Colonic mucosa (tissue), 4 donors: ENCODE measurements at regions not wholly inside any gene's neighbourhood (a gene's known extent, or its start where the extent isn't known, plus 50 kb on each side); places are given as distances from the start of the nearest gene placed in this dataset.

Experiments used
- DNase-seq: peaks from one replicate; pipeline ENCODE4 v3.0.0-alpha.2; 2020
- H3K27ac ChIP-seq: fragments of 200-600 bp; one replicate; pipeline ENCODE4 v1.8.0; 2021
- H3K27me3 ChIP-seq: fragments of 200-600 bp; one replicate; pipeline ENCODE4 v1.8.0; 2021
- H3K36me3 ChIP-seq: fragments of 200-600 bp; one replicate; pipeline ENCODE4 v1.8.0; 2021
- H3K4me1 ChIP-seq: fragments of 200-600 bp; one replicate; pipeline ENCODE4 v1.8.0; 2021; ENCODE audit warnings: mild to moderate bottlenecking
- H3K4me3 ChIP-seq: fragments of 200-600 bp; one replicate; pipeline ENCODE4 v1.8.0; 2021
- H3K9ac ChIP-seq, 2 donors: one replicate each; pipeline ENCODE4 v1.7.0; 2013; ENCODE audit warnings: control low read depth in 2 of 2, low read depth in 2 of 2, low read length in 2 of 2
- H3K9me3 ChIP-seq: fragments of 200-600 bp; one replicate; pipeline ENCODE4 v1.8.0; 2021
- intact Hi-C: fragments of 100-400 bp; cut with DNase I; formaldehyde crosslinking; loops from one replicate; pipeline ENCODE4 v1.14.1; 2022
- TF ChIP-seq, protein P1 (sequence below): fragments of 200-600 bp; IDR thresholded peaks from one replicate; pipeline ENCODE4 v1.8.0; 2022; ENCODE audit warnings: antibody characterized with exemption, mild to moderate bottlenecking
- donor health status: healthy.
- donor health status: DM: no; HTN: no; CAD: no.
- donor health status: DM: no; HTN: no; CAD: no.

- DNase-seq = no peak
- TF ChIP-seq, protein P1, sequence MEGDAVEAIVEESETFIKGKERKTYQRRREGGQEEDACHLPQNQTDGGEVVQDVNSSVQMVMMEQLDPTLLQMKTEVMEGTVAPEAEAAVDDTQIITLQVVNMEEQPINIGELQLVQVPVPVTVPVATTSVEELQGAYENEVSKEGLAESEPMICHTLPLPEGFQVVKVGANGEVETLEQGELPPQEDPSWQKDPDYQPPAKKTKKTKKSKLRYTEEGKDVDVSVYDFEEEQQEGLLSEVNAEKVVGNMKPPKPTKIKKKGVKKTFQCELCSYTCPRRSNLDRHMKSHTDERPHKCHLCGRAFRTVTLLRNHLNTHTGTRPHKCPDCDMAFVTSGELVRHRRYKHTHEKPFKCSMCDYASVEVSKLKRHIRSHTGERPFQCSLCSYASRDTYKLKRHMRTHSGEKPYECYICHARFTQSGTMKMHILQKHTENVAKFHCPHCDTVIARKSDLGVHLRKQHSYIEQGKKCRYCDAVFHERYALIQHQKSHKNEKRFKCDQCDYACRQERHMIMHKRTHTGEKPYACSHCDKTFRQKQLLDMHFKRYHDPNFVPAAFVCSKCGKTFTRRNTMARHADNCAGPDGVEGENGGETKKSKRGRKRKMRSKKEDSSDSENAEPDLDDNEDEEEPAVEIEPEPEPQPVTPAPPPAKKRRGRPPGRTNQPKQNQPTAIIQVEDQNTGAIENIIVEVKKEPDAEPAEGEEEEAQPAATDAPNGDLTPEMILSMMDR = no peak
- no peak overlapping the region for H3K9ac ChIP-seq
- intact Hi-C loops = no loop called here
- no peaks in the 10 kb centered on the region for H3K36me3 ChIP-seq
- H3K4me3 ChIP-seq = no peak overlapping the region
- H3K27ac ChIP-seq = no peak overlapping the region
- no peaks in the 10 kb centered on the region for H3K4me1 ChIP-seq
- no peaks in the 10 kb centered on the region for H3K9me3 ChIP-seq
- H3K27me3 ChIP-seq = no peaks in the 10 kb centered on the region
These were observed 331.4 kb downstream of the PCDH7 start for GRCh38 chr4:31051565-31051964.

DNA sequence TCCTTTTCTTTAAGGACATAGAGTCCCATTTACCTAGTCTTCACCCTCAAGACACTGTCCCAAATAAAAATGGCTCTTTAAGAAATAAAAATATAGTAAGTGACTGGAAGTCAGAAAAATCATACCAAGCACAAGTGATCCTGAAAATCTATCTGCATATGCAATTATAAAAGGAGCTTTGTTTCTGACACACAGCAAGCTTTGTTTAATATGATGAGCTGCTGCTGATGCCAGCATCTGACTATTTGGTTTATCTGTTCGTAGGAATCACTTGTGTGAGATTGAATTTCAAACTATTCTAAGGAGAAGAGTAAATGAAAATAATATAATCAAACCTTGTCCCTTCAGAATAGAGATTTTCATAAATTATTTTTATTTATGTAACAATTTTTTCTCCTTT lies 332.4 kb downstream of the PCDH7 start:
- intact Hi-C loops = no loop called here
- no peak overlapping the region for H3K9ac ChIP-seq
- no peak for DNase-seq
- TF ChIP-seq, protein P1 = no peak
- H3K27me3 ChIP-seq = no peaks in the 10 kb centered on the region
- no peak overlapping the region for H3K4me3 ChIP-seq
- H3K9me3 ChIP-seq = no peaks in the 10 kb centered on the region
- H3K36me3 ChIP-seq = no peaks in the 10 kb centered on the region
- no peak overlapping the region for H3K27ac ChIP-seq
- no peaks in the 10 kb centered on the region for H3K4me1 ChIP-seq

DNA sequence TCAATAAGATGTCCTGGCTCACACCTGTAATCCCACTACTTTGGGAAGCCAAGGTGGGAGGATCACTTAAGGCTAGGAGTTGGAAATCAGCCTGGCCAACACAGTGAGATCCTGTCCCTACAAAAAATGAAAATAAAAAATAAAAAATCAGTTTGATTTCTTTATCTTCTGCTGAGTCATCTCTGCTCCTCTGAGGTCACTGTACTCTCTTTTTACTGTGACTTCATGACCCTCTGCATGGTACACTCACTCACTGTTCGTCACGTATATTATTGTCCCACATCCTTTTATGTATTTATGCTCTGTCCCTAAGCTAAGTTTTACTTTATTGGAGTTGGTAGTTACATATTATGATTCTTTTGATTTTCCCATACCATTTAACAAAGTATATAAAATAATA lies 333.3 kb downstream of the PCDH7 start:
- H3K36me3 ChIP-seq = no peaks in the 10 kb centered on the region
- DNase-seq = no peak
- intact Hi-C loops = no loop called here
- no peaks in the 10 kb centered on the region for H3K27me3 ChIP-seq
- H3K9ac ChIP-seq = no peak overlapping the region
- no peak overlapping the region for H3K4me3 ChIP-seq
- no peak overlapping the region for H3K27ac ChIP-seq
- no peaks in the 10 kb centered on the region for H3K4me1 ChIP-seq
- H3K9me3 ChIP-seq = no peaks in the 10 kb centered on the region
- TF ChIP-seq, protein P1 = no peak

DNA sequence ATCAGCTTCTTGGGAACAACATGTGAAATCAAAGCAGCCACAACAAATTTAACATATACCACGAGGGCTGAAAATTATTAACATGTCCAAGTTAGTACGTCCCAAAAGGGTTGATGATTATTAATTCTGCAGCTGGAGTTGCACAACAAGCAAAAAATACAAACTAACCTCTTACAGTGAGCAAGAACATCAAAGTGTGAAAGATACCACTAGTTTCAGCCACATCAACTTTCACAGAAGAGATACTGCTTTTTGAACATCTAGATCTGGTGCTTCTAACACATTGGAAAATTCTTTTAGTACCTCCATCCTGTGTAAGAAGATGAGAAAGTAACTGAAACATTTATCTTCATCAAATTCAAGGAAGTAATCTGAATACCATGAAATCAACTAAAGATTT lies 334.1 kb downstream of the PCDH7 start:
- intact Hi-C loops = no loop called here
- Histone ChIP-seq H3K4me1 (no peaks in the 10 kb centered on the region), H3K4me3 (no peak overlapping the region), H3K9ac (no peak overlapping the region), H3K9me3 (no peaks in the 10 kb centered on the region), H3K36me3 (no peaks in the 10 kb centered on the region), H3K27me3 (no peaks in the 10 kb centered on the region), H3K27ac (no peak overlapping the region)
- DNase-seq = no peak
- TF ChIP-seq, protein P1 = no peak

DNA sequence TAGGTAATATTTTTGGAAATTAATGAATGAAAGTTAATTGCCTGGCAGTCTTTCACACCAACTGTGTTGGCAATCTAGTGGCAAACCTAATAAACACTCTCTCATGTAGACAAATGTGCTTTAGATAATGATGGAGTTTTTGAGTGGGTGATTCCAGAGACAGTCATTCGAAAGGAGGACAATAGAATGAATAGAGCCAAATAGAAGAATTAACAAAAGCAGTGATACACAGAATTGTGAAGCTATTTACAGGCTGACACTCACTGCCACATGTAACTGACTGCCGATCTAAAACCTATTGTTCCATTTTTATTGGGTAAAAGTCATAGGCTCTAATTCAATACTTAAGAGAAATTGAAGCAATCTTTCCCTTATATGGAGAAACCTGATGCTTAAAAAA lies 338.5 kb downstream of the PCDH7 start:
- Histone ChIP-seq H3K36me3 (no peaks in the 10 kb centered on the region), H3K9ac (no peak overlapping the region), H3K4me3 (no peak overlapping the region), H3K9me3 (no peaks in the 10 kb centered on the region), H3K27me3 (no peaks in the 10 kb centered on the region), H3K27ac (no peak overlapping the region), H3K4me1 (no peaks in the 10 kb centered on the region)
- TF ChIP-seq, protein P1 = no peak
- intact Hi-C loops = no loop called here
- no peak for DNase-seq
